ENCODE measurements at regions not wholly inside any gene's neighbourhood (a gene's known extent, or its start where the extent isn't known, plus 50 kb on each side); places are given as distances from the start of the nearest gene placed in this dataset.

GRCh38 chr1:244204004-244204403 lies 152.9 kb downstream of the ZBTB18 start:
- DNase-seq (no peak), ATAC-seq (no peak)
- H3K4me3 ChIP-seq = no peak overlapping the region
- intact Hi-C loops (cut with DNase I) = no loop called here
- peaks cover 0 to 20% (median 8%) of the 10 kb centered on the region in 12 donors for H3K4me1 ChIP-seq
- no peaks in the 10 kb centered on the region for H3K27me3 ChIP-seq
- no peak overlapping the region for H3K27ac ChIP-seq
- TF ChIP-seq CTCF (IDR thresholded peaks at IDR 0.05) = no peak
- no peak for TF ChIP-seq POLR2A (IDR thresholded peaks at IDR 0.05)
- H3K9me3 ChIP-seq = no peaks in the 10 kb centered on the region
- no peaks in the 10 kb centered on the region for H3K36me3 ChIP-seq
- 86 to 90% (median 87%) methylated on average over 9 of the region's 9 CpGs for WGBS, 4 donors

GRCh38 chr1:244205171-244205570 lies 154.1 kb downstream of the ZBTB18 start:
- Histone ChIP-seq H3K27ac (no peak overlapping the region), H3K4me3 (no peak overlapping the region), H3K36me3 (no peaks in the 10 kb centered on the region), H3K27me3 (no peaks in the 10 kb centered on the region), H3K4me1 (peaks cover 0 to 20% (median 10%) of the 10 kb centered on the region in 12 donors), H3K9me3 (no peaks in the 10 kb centered on the region)
- TF ChIP-seq CTCF (IDR thresholded peaks at IDR 0.05) (no peak), POLR2A (IDR thresholded peaks at IDR 0.05) (no peak)
- DNase-seq = no peak
- ATAC-seq = no peak
- 56 to 74% (median 69%) methylated on average over 3 of the region's 3 CpGs for WGBS, 4 donors
- intact Hi-C loops (cut with DNase I) = loop anchor here in 1 of 10 donors (5.0 kb wide), 1 partner anchor 48 kb away; no protein-coding TSS in a partner anchor

GRCh38 chr1:244205906-244206305 lies 154.8 kb downstream of the ZBTB18 start:
- Histone ChIP-seq H3K4me3 (no peak overlapping the region), H3K4me1 (peaks cover 0 to 20% (median 10%) of the 10 kb centered on the region in 12 donors), H3K36me3 (no peaks in the 10 kb centered on the region), H3K9me3 (no peaks in the 10 kb centered on the region), H3K27ac (no peak overlapping the region), H3K27me3 (no peaks in the 10 kb centered on the region)
- TF ChIP-seq POLR2A (IDR thresholded peaks at IDR 0.05) (no peak), CTCF (IDR thresholded peaks at IDR 0.05) (no peak)
- intact Hi-C loops (cut with DNase I) = loop anchor here in 1 of 10 donors (5.0 kb wide), 1 partner anchor 49 kb away; no protein-coding TSS in a partner anchor
- no peak for ATAC-seq
- DNase-seq = no peak
- WGBS, 4 donors = 96 to 99% (median 97%) methylated on average over 3 of the region's 3 CpGs

- 60 to 66% (median 62%) methylated on average over 6 of the region's 6 CpGs for WGBS, 4 donors
Observed at GRCh38 chr1:244207042-244207934, 156.2 kb downstream of the ZBTB18 start.

More at GRCh38 chr1:244207042-244207934, 156.2 kb downstream of the ZBTB18 start:
- Histone ChIP-seq H3K9me3 (no peaks in the 10 kb centered on the region), H3K27me3 (no peaks in the 10 kb centered on the region), H3K4me1 (peaks cover 0 to 20% (median 10%) of the 10 kb centered on the region in 12 donors), H3K36me3 (no peaks in the 10 kb centered on the region), H3K27ac (peak overlapping the region in 9 of 12 donors; percentile 12 to 69 (median 57)), H3K4me3 (no peak overlapping the region)
- peak in 2 of 5 donors; percentile 39 to 42 for DNase-seq
- intact Hi-C loops (cut with DNase I) = loop anchor here in 1 of 10 donors (5.0 kb wide), 1 partner anchor 50 kb away; no protein-coding TSS in a partner anchor
- TF ChIP-seq CTCF (IDR thresholded peaks at IDR 0.05) (no peak), POLR2A (IDR thresholded peaks at IDR 0.05) (no peak)
- ATAC-seq = peak in 3 of 4 donors; percentile 59 to 86 (median 69)
